WTC11 (cell line): ENCODE measurements at regions not wholly inside any gene's neighbourhood (a gene's known extent, or its start where the extent isn't known, plus 50 kb on each side); places are given as distances from the start of the nearest gene placed in this dataset.

ENCODE experiments used
- ATAC-seq: fragments of 200-7000 bp; cut with Tn5 transposase; 2 replicates; pipeline ENCODE4 v1.10.0; 2021; ENCODE audit warnings: mild to moderate bottlenecking, moderate library complexity
- CTCF ChIA-PET: fragments of 300-600 bp; sonication (Branson Sonifier 250); formaldehyde crosslinking; loops from one replicate; lab custom pipeline; 2021; ENCODE audit warnings: antibody characterized with exemption; lab: Charles Lee
- POLR2A ChIA-PET: fragments of 350-600 bp; sonication (Branson Sonifier 250); formaldehyde crosslinking; loops from one replicate; lab custom pipeline; 2021; ENCODE audit warnings: antibody characterized with exemption; lab: Charles Lee
- DNase-seq: peaks from one replicate; pipeline ENCODE4 v3.0.0; 2021; ENCODE audit warnings: low spot score
- H3K27ac Mint-ChIP-seq: 2 replicates; pipeline ENCODE4 v1.8.0; 2021; ENCODE audit warnings: mixed read lengths
- H3K27me3 Mint-ChIP-seq: 2 replicates; pipeline ENCODE4 v1.8.0; 2021; ENCODE audit warnings: low read depth, mild to moderate bottlenecking, moderate library complexity, mixed read lengths
- H3K36me3 Mint-ChIP-seq: 2 replicates; pipeline ENCODE4 v1.8.0; 2021; ENCODE audit warnings: mixed read lengths
- H3K4me1 Mint-ChIP-seq: 2 replicates; pipeline ENCODE4 v1.8.0; 2022; ENCODE audit warnings: mixed read lengths
- H3K4me3 Mint-ChIP-seq: 2 replicates; pipeline ENCODE4 v1.8.0; 2021; ENCODE audit warnings: mild to moderate bottlenecking, moderate library complexity, mixed read lengths
- H3K9me3 Mint-ChIP-seq: 2 replicates; pipeline ENCODE4 v1.8.0; 2021; ENCODE audit warnings: mixed read lengths
- CREM ChIP-seq: sonication (generic); formaldehyde crosslinking; IDR thresholded peaks from 2 replicates; pipeline ENCODE4 v1.8.1; 2022; ENCODE audit warnings: mild to moderate bottlenecking, missing genetic modification reagents, moderate library complexity
- EMX1 ChIP-seq: fragments of 250-450 bp; sonication (Bioruptor Pico); IDR thresholded peaks from 2 replicates; pipeline ENCODE4 v1.8.0; 2021; ENCODE audit warnings: mild to moderate bottlenecking
- FOXK1 ChIP-seq: sonication (generic); formaldehyde crosslinking; IDR thresholded peaks from 2 replicates; pipeline ENCODE4 v1.8.0; 2022; ENCODE audit warnings: mild to moderate bottlenecking, moderate library complexity, missing genetic modification reagents
- FOXP1 ChIP-seq: sonication (generic); formaldehyde crosslinking; IDR thresholded peaks from 2 replicates; pipeline ENCODE4 v1.8.0; 2022; ENCODE audit warnings: missing genetic modification reagents, mild to moderate bottlenecking, moderate library complexity, borderline replicate concordance
- GRHL2 ChIP-seq: fragments of 250-450 bp; sonication (Bioruptor Pico); IDR thresholded peaks from 2 replicates; pipeline ENCODE4 v1.8.0; 2022; ENCODE audit warnings: mild to moderate bottlenecking, moderate library complexity; ENCODE audit not compliant: insufficient replicate concordance, severe bottlenecking
- IRF2 ChIP-seq: sonication (generic); formaldehyde crosslinking; IDR thresholded peaks from 2 replicates; pipeline ENCODE4 v1.8.0; 2022; ENCODE audit warnings: low read depth, missing genetic modification reagents, borderline replicate concordance
- NFE2L1 ChIP-seq: sonication (generic); formaldehyde crosslinking; IDR thresholded peaks from 2 replicates; pipeline ENCODE4 v1.8.1; 2023; ENCODE audit warnings: missing genetic modification reagents
- NFYB ChIP-seq: sonication (generic); formaldehyde crosslinking; conservative IDR thresholded peaks from 2 replicates; pipeline ENCODE4 v1.8.0; 2022; ENCODE audit warnings: low read depth, missing genetic modification reagents
- NR2C2 ChIP-seq: sonication (generic); formaldehyde crosslinking; IDR thresholded peaks from 2 replicates; pipeline ENCODE4 v1.8.0; 2022; ENCODE audit warnings: mild to moderate bottlenecking, missing genetic modification reagents
- SMAD4 ChIP-seq: sonication (generic); formaldehyde crosslinking; IDR thresholded peaks from 2 replicates; pipeline ENCODE4 v1.8.0; 2022; ENCODE audit warnings: mild to moderate bottlenecking, missing genetic modification reagents
- TCF7 ChIP-seq: sonication (generic); formaldehyde crosslinking; IDR thresholded peaks from 2 replicates; pipeline ENCODE4 v1.8.0; 2022; ENCODE audit warnings: mild to moderate bottlenecking, low read depth, missing genetic modification reagents, moderate library complexity
- ZNF317 ChIP-seq: sonication (generic); formaldehyde crosslinking; IDR thresholded peaks from 2 replicates; pipeline ENCODE4 v1.8.1; 2023; ENCODE audit warnings: low read depth, mild to moderate bottlenecking, moderate library complexity, missing genetic modification reagents, borderline replicate concordance
- TF ChIP-seq, protein P1 (sequence below): fragments of 250-450 bp; sonication (Bioruptor Pico); IDR thresholded peaks from 2 replicates; pipeline ENCODE4 v2.1.2; 2022; ENCODE audit warnings: mild to moderate bottlenecking, moderate library complexity
- TF ChIP-seq, protein P2 (sequence below): sonication (generic); formaldehyde crosslinking; IDR thresholded peaks from 2 replicates; pipeline ENCODE4 v1.8.1; 2023; ENCODE audit warnings: mild to moderate bottlenecking, missing genetic modification reagents, moderate library complexity
- TF ChIP-seq, protein P3 (sequence below): sonication (generic); formaldehyde crosslinking; IDR thresholded peaks from 2 replicates; pipeline ENCODE4 v1.8.1; 2023; ENCODE audit warnings: mild to moderate bottlenecking, moderate library complexity, missing genetic modification reagents
- TF ChIP-seq, protein P4 (sequence below): sonication (generic); formaldehyde crosslinking; conservative IDR thresholded peaks from 2 replicates; pipeline ENCODE4 v1.8.1; 2022; ENCODE audit warnings: mild to moderate bottlenecking, missing genetic modification reagents
- TF ChIP-seq, protein P5 (sequence below): sonication (generic); formaldehyde crosslinking; IDR thresholded peaks from 2 replicates; pipeline ENCODE4 v1.8.1; 2022; ENCODE audit warnings: low read depth, mild to moderate bottlenecking, moderate library complexity, missing genetic modification reagents, borderline replicate concordance
- TF ChIP-seq, protein P6 (sequence below): sonication (generic); formaldehyde crosslinking; IDR thresholded peaks from 2 replicates; pipeline ENCODE4 v1.8.1; 2022; ENCODE audit warnings: mild to moderate bottlenecking, moderate library complexity, missing genetic modification reagents
- TF ChIP-seq, protein P7 (sequence below): fragments of 250-450 bp; sonication (Bioruptor Pico); IDR thresholded peaks from 2 replicates; pipeline ENCODE4 v1.8.0; 2021; ENCODE audit warnings: mild to moderate bottlenecking

DNA sequence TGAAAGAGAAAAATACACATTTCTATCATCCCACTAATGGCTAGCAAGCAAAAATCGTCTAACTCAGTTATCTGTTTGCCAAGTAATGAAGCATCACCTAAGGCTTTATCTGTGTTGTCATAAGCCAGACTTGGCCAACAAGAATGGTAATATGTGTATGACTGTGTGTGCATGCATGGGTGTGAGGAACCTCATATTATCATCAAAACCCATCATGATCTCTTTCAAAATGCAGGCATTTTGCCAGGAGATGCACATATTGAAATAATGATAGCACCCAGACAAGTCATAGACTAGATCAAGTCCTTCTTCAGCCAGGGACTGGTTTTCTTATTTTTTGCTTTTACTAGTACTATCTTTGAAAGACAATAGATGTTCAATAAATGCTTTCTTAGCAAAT is 172.5 kb upstream of the FMR1 start (continued):
- TF ChIP-seq, protein P1, sequence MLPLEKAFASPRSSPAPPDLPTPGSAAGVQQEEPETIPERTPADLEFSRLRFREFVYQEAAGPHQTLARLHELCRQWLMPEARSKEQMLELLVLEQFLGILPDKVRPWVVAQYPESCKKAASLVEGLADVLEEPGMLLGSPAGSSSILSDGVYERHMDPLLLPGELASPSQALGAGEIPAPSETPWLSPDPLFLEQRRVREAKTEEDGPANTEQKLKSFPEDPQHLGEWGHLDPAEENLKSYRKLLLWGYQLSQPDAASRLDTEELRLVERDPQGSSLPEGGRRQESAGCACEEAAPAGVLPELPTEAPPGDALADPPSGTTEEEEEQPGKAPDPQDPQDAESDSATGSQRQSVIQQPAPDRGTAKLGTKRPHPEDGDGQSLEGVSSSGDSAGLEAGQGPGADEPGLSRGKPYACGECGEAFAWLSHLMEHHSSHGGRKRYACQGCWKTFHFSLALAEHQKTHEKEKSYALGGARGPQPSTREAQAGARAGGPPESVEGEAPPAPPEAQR (CRISPR knock-in tag), result no peak
- no peak for TF ChIP-seq TCF7 (CRISPR knock-in tag)
- TF ChIP-seq, protein P2, sequence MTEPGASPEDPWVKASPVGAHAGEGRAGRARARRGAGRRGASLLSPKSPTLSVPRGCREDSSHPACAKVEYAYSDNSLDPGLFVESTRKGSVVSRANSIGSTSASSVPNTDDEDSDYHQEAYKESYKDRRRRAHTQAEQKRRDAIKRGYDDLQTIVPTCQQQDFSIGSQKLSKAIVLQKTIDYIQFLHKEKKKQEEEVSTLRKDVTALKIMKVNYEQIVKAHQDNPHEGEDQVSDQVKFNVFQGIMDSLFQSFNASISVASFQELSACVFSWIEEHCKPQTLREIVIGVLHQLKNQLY, result no peak
- TF ChIP-seq ZNF317, result no peak
- no peak for TF ChIP-seq IRF2 (CRISPR knock-in tag)
- TF ChIP-seq NR2C2 (CRISPR knock-in tag), result no peak
- no peak for TF ChIP-seq NFYB (CRISPR knock-in tag)
- no peak for TF ChIP-seq FOXP1

DNA sequence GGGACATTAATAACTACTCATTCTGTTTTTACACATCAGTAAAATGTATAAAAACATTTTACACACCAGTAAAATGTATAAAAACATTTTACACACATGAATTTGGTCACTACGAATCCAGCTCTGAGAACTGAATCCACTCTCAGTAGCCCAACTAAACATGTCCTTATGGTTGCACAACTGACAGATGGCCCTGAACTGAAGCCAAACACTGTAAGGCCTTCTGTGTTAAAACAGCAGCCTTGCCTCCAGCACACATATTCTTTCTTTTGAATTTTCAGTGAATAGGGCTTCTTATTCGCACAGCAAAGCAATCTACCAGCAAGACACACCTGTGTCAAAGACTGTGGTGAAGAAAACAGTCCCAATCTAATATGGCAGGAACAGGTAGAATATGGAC is 169.9 kb upstream of the FMR1 start:
- DNase-seq (no peak), ATAC-seq (no peak)
- TF ChIP-seq GRHL2, result no peak
- no peak for TF ChIP-seq FOXP1
- TF ChIP-seq, protein P3, sequence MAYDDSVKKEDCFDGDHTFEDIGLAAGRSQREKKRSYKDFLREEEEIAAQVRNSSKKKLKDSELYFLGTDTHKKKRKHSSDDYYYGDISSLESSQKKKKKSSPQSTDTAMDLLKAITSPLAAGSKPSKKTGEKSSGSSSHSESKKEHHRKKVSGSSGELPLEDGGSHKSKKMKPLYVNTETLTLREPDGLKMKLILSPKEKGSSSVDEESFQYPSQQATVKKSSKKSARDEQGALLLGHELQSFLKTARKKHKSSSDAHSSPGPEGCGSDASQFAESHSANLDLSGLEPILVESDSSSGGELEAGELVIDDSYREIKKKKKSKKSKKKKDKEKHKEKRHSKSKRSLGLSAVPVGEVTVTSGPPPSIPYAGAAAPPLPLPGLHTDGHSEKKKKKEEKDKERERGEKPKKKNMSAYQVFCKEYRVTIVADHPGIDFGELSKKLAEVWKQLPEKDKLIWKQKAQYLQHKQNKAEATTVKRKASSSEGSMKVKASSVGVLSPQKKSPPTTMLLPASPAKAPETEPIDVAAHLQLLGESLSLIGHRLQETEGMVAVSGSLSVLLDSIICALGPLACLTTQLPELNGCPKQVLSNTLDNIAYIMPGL (CRISPR knock-in tag), result no peak
- TF ChIP-seq, protein P4, sequence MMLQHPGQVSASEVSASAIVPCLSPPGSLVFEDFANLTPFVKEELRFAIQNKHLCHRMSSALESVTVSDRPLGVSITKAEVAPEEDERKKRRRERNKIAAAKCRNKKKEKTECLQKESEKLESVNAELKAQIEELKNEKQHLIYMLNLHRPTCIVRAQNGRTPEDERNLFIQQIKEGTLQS (CRISPR knock-in tag), result no peak
- no peak for TF ChIP-seq NR2C2 (CRISPR knock-in tag)
- TF ChIP-seq, protein P5, sequence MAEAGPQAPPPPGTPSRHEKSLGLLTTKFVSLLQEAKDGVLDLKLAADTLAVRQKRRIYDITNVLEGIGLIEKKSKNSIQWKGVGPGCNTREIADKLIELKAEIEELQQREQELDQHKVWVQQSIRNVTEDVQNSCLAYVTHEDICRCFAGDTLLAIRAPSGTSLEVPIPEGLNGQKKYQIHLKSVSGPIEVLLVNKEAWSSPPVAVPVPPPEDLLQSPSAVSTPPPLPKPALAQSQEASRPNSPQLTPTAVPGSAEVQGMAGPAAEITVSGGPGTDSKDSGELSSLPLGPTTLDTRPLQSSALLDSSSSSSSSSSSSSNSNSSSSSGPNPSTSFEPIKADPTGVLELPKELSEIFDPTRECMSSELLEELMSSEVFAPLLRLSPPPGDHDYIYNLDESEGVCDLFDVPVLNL (CRISPR knock-in tag), result no peak
- TF ChIP-seq TCF7 (CRISPR knock-in tag), result no peak
- TF ChIP-seq SMAD4, result no peak
- TF ChIP-seq, protein P2, result no peak
- TF ChIP-seq NFE2L1 (CRISPR knock-in tag), result no peak
- TF ChIP-seq CREM, result no peak
- TF ChIP-seq EMX1 (CRISPR knock-in tag), result no peak
- TF ChIP-seq, protein P6, sequence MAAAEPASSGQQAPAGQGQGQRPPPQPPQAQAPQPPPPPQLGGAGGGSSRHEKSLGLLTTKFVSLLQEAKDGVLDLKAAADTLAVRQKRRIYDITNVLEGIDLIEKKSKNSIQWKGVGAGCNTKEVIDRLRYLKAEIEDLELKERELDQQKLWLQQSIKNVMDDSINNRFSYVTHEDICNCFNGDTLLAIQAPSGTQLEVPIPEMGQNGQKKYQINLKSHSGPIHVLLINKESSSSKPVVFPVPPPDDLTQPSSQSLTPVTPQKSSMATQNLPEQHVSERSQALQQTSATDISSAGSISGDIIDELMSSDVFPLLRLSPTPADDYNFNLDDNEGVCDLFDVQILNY (CRISPR knock-in tag), result no peak
- TF ChIP-seq, protein P7, sequence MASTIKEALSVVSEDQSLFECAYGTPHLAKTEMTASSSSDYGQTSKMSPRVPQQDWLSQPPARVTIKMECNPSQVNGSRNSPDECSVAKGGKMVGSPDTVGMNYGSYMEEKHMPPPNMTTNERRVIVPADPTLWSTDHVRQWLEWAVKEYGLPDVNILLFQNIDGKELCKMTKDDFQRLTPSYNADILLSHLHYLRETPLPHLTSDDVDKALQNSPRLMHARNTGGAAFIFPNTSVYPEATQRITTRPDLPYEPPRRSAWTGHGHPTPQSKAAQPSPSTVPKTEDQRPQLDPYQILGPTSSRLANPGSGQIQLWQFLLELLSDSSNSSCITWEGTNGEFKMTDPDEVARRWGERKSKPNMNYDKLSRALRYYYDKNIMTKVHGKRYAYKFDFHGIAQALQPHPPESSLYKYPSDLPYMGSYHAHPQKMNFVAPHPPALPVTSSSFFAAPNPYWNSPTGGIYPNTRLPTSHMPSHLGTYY (CRISPR knock-in tag), result no peak
- TF ChIP-seq FOXK1, result no peak
- Mint-ChIP-seq H3K27ac (no peak overlapping the region), H3K27me3 (no peaks in the 10 kb centered on the region; the same call in 1 of the 2 replicates), H3K36me3 (peaks cover 43% of the 10 kb centered on the region), H3K4me3 (no peak overlapping the region), H3K9me3 (peaks cover 64% of the 10 kb centered on the region), H3K4me1 (no peaks in the 10 kb centered on the region)
- POLR2A ChIA-PET, result no interaction called here
- CTCF ChIA-PET, result no interaction called here
